HEK293 (cell line): ENCODE measurements at regions not wholly inside any gene's neighbourhood (a gene's known extent, or its start where the extent isn't known, plus 50 kb on each side); places are given as distances from the start of the nearest gene placed in this dataset.

Experiments
- CTCF ChIA-PET: fragments of 350-600 bp; formaldehyde crosslinking; extraction: SDS; loops from one replicate; lab custom pipeline; 2021; ENCODE audit warnings: antibody characterized with exemption; lab: Yijun Ruan, JAX
- POLR2A ChIA-PET: fragments of 300-600 bp; formaldehyde crosslinking; extraction: SDS; loops from one replicate; lab custom pipeline; 2020; ENCODE audit warnings: antibody characterized with exemption, inconsistent platforms; lab: Yijun Ruan, JAX
- H3K27ac ChIP-seq: fragments of 200-500 bp; sonication (Bioruptor generic); 2 replicates; pipeline ENCODE4 v1.5.1; 2014; ENCODE audit warnings: low read depth, low read length, control low read depth, inconsistent platforms; ENCODE audit errors: extremely low read depth
- H3K36me3 ChIP-seq, 2 experiments: fragments of 200-500 bp in 1 of 2; sonication (Bioruptor generic) in 1 of 2; 1 replicate in 1 of 2; 2 replicates in 1 of 2; pipeline ENCODE4 v1.5.1; 2014 to 2017; ENCODE audit warnings: inconsistent platforms in 2 of 2, low read length in 2 of 2; ENCODE audit not compliant: control insufficient read depth in 2 of 2, insufficient read depth in 1 of 2
- H3K4me1 ChIP-seq: fragments of 200-500 bp; sonication (Bioruptor generic); 2 replicates; pipeline ENCODE4 v1.5.1; 2014; ENCODE audit warnings: mild to moderate bottlenecking, low read length, inconsistent platforms; ENCODE audit not compliant: control insufficient read depth, insufficient read depth
- H3K4me3 ChIP-seq: 2 replicates; pipeline ENCODE4 v1.5.1; 2011; ENCODE audit warnings: low read depth, mild to moderate bottlenecking, control low read depth, low read length, moderate library complexity
- H3K9me3 ChIP-seq: fragments of 200-500 bp; sonication (Bioruptor generic); 2 replicates; pipeline ENCODE4 v1.5.1; 2014; ENCODE audit warnings: low read depth, low read length, inconsistent platforms; ENCODE audit not compliant: control insufficient read depth, insufficient read depth
- ELK4 ChIP-seq: IDR thresholded peaks from 2 replicates; pipeline ENCODE4 v1.6.1; 2011; ENCODE audit warnings: mild to moderate bottlenecking, low read depth, low read length, borderline replicate concordance
- KLF16 ChIP-seq: fragments of 450-650 bp; formaldehyde crosslinking; IDR thresholded peaks from 2 replicates; pipeline ENCODE4 v1.5.1; 2017; ENCODE audit warnings: missing biosample characterization, missing genetic modification characterization
- OSR2 ChIP-seq: fragments of 450-650 bp; formaldehyde crosslinking; IDR thresholded peaks from 2 replicates; pipeline ENCODE4 v1.5.1; 2016; ENCODE audit warnings: missing biosample characterization, missing genetic modification characterization
- RBAK ChIP-seq: fragments of 450-650 bp; formaldehyde crosslinking; IDR thresholded peaks from 2 replicates; pipeline ENCODE4 v1.5.1; 2016; ENCODE audit warnings: missing biosample characterization, missing genetic modification characterization
- SP2 ChIP-seq: fragments of 450-650 bp; formaldehyde crosslinking; IDR thresholded peaks from 2 replicates; pipeline ENCODE4 v1.5.1; 2016; ENCODE audit warnings: missing biosample characterization, missing genetic modification characterization
- ZFP37 ChIP-seq: fragments of 450-650 bp; formaldehyde crosslinking; IDR thresholded peaks from 2 replicates; pipeline ENCODE4 v1.5.1; 2016; ENCODE audit warnings: missing biosample characterization, missing genetic modification characterization
- ZNF10 ChIP-seq: fragments of 450-650 bp; formaldehyde crosslinking; IDR thresholded peaks from 2 replicates; pipeline ENCODE4 v1.5.1; 2017; ENCODE audit warnings: missing biosample characterization, missing genetic modification characterization
- ZNF138 ChIP-seq: fragments of 450-650 bp; formaldehyde crosslinking; IDR thresholded peaks from 2 replicates; pipeline ENCODE4 v1.5.1; 2016; ENCODE audit warnings: missing biosample characterization, missing genetic modification characterization, borderline replicate concordance
- ZNF146 ChIP-seq: fragments of 450-650 bp; formaldehyde crosslinking; IDR thresholded peaks from 2 replicates; pipeline ENCODE4 v1.5.1; 2016; ENCODE audit warnings: missing biosample characterization, missing genetic modification characterization
- ZNF148 ChIP-seq: fragments of 450-650 bp; formaldehyde crosslinking; IDR thresholded peaks from 2 replicates; pipeline ENCODE4 v1.5.0; 2017; ENCODE audit warnings: missing biosample characterization, missing genetic modification characterization, borderline replicate concordance
- ZNF169 ChIP-seq: fragments of 450-650 bp; formaldehyde crosslinking; IDR thresholded peaks from 2 replicates; pipeline ENCODE4 v1.5.1; 2016; ENCODE audit warnings: missing biosample characterization, missing genetic modification characterization
- ZNF175 ChIP-seq: fragments of 450-650 bp; formaldehyde crosslinking; IDR thresholded peaks from 2 replicates; pipeline ENCODE4 v1.5.1; 2016; ENCODE audit warnings: missing biosample characterization, missing genetic modification characterization
- ZNF211 ChIP-seq: fragments of 450-650 bp; formaldehyde crosslinking; IDR thresholded peaks from 2 replicates; pipeline ENCODE4 v1.5.1; 2016; ENCODE audit warnings: low read depth, missing biosample characterization, missing genetic modification characterization
- ZNF223 ChIP-seq: fragments of 450-650 bp; formaldehyde crosslinking; IDR thresholded peaks from 2 replicates; pipeline ENCODE4 v1.5.1; 2016; ENCODE audit warnings: missing biosample characterization, missing genetic modification characterization
- ZNF366 ChIP-seq: fragments of 450-650 bp; formaldehyde crosslinking; conservative IDR thresholded peaks from 2 replicates; pipeline ENCODE4 v1.5.1; 2016; ENCODE audit warnings: missing biosample characterization, missing genetic modification characterization
- ZNF530 ChIP-seq: fragments of 450-650 bp; formaldehyde crosslinking; IDR thresholded peaks from 2 replicates; pipeline ENCODE4 v1.5.1; 2016; ENCODE audit warnings: low read depth, missing biosample characterization, missing genetic modification characterization
- ZNF571 ChIP-seq: fragments of 450-650 bp; formaldehyde crosslinking; IDR thresholded peaks from 2 replicates; pipeline ENCODE4 v1.5.0; 2017; ENCODE audit warnings: missing biosample characterization, missing genetic modification characterization
- ZNF585B ChIP-seq: fragments of 450-650 bp; formaldehyde crosslinking; IDR thresholded peaks from 2 replicates; pipeline ENCODE4 v1.5.1; 2016; ENCODE audit warnings: missing biosample characterization, missing genetic modification characterization
- ZNF610 ChIP-seq: fragments of 450-650 bp; formaldehyde crosslinking; IDR thresholded peaks from 2 replicates; pipeline ENCODE4 v1.5.1; 2016; ENCODE audit warnings: missing biosample characterization, missing genetic modification characterization, borderline replicate concordance
- ZNF626 ChIP-seq: fragments of 450-650 bp; sonication (Bioruptor Pico); formaldehyde crosslinking; IDR thresholded peaks from 2 replicates; pipeline ENCODE4 v1.5.1; 2018; ENCODE audit warnings: missing biosample characterization, missing genetic modification characterization, inconsistent platforms
- ZNF670 ChIP-seq: fragments of 450-650 bp; formaldehyde crosslinking; IDR thresholded peaks from 2 replicates; pipeline ENCODE4 v1.5.1; 2016; ENCODE audit warnings: missing biosample characterization, missing genetic modification characterization, low read depth
- ZNF677 ChIP-seq: fragments of 450-650 bp; IDR thresholded peaks from 2 replicates; pipeline ENCODE4 v1.5.0; 2018; ENCODE audit warnings: missing biosample characterization, mild to moderate bottlenecking, missing genetic modification characterization, moderate library complexity
- ZNF701 ChIP-seq: fragments of 450-650 bp; formaldehyde crosslinking; IDR thresholded peaks from 2 replicates; pipeline ENCODE4 v1.5.1; 2016; ENCODE audit warnings: missing biosample characterization, missing genetic modification characterization
- ZNF747 ChIP-seq: fragments of 450-650 bp; formaldehyde crosslinking; IDR thresholded peaks from 2 replicates; pipeline ENCODE4 v1.5.1; 2016; ENCODE audit warnings: missing biosample characterization, missing genetic modification characterization
- ZNF76 ChIP-seq: fragments of 450-650 bp; formaldehyde crosslinking; IDR thresholded peaks from 2 replicates; pipeline ENCODE4; 2016; ENCODE audit warnings: low read depth, missing biosample characterization, missing genetic modification characterization, borderline replicate concordance
- ZXDB ChIP-seq: fragments of 450-650 bp; formaldehyde crosslinking; IDR thresholded peaks from 2 replicates; pipeline ENCODE4 v1.5.1; 2016; ENCODE audit warnings: missing biosample characterization, missing genetic modification characterization

GRCh38 chr11:119483881-119484371 lies 61.0 kb upstream of the THY1 start:
- POLR2A ChIA-PET = no interaction called here
- H3K4me3 ChIP-seq = no peak overlapping the region
- no peaks in the 10 kb centered on the region for H3K9me3 ChIP-seq
- no peaks in the 10 kb centered on the region for H3K36me3 ChIP-seq
- no peak for TF ChIP-seq ZXDB (tag by site-specific recombination)
- no peak for TF ChIP-seq ZNF175 (tag by site-specific recombination)
- no peak for TF ChIP-seq ZNF747 (tag by site-specific recombination)
- no peak for TF ChIP-seq ZNF585B (tag by site-specific recombination)
- TF ChIP-seq ZNF148 (tag by site-specific recombination) = no peak
- TF ChIP-seq ZFP37 (tag by site-specific recombination) = no peak
- no peak for TF ChIP-seq ZNF223 (tag by site-specific recombination)
- TF ChIP-seq SP2 (tag by site-specific recombination) = no peak
- TF ChIP-seq, all 188 proteins: peak for 0
- Histone ChIP-seq H3K27ac (no peak overlapping the region), H3K4me1 (no peaks in the 10 kb centered on the region)
- CTCF ChIA-PET = interaction anchor here (0.9 to 2.5 kb wide), 2 partner anchors 50 to 162 kb away, joined by 3 to 11 read pairs; no protein-coding TSS in a partner anchor

GRCh38 chr11:119483341-119483880 lies 60.4 kb upstream of the THY1 start:
- no peak for TF ChIP-seq ZNF146
- no peak for TF ChIP-seq ZNF76 (tag by site-specific recombination)
- TF ChIP-seq RBAK = no peak
- TF ChIP-seq ZNF530 = no peak
- no peak for TF ChIP-seq ZNF701 (tag by site-specific recombination)
- no peak for TF ChIP-seq ZNF366 (tag by site-specific recombination)
- no peak for TF ChIP-seq ZNF571 (tag by site-specific recombination)
- no peak for TF ChIP-seq ZNF138 (tag by site-specific recombination)
- no peak for TF ChIP-seq ZNF169
- TF ChIP-seq ZNF610 (tag by site-specific recombination) = no peak
- TF ChIP-seq OSR2 = no peak
- TF ChIP-seq ZNF10 (tag by site-specific recombination) = no peak
- TF ChIP-seq ZNF626 (tag by site-specific recombination) = no peak
- TF ChIP-seq ELK4 = no peak
- no peak for TF ChIP-seq ZNF670 (tag by site-specific recombination)
- no peak for TF ChIP-seq KLF16
- no peak for TF ChIP-seq ZNF677
- TF ChIP-seq ZNF211 = no peak
- no peak for TF ChIP-seq ZXDB (tag by site-specific recombination)
- no peak overlapping the region for H3K4me3 ChIP-seq
- H3K9me3 ChIP-seq = no peaks in the 10 kb centered on the region
- no peaks in the 10 kb centered on the region for H3K4me1 ChIP-seq
- POLR2A ChIA-PET = no interaction called here
- CTCF ChIA-PET = interaction anchor here (0.9 to 2.5 kb wide), 2 partner anchors 51 to 162 kb away, joined by 3 to 11 read pairs; no protein-coding TSS in a partner anchor
- H3K27ac ChIP-seq = no peak overlapping the region
- no peaks in the 10 kb centered on the region for H3K36me3 ChIP-seq
